SK-N-MC (cell line): ENCODE measurements at regions not wholly inside any gene's neighbourhood (a gene's known extent, or its start where the extent isn't known, plus 50 kb on each side); places are given as distances from the start of the nearest gene placed in this dataset.

Experiments used
- EZH2 ChIP-seq: fragments of 200-600 bp; sonication (generic); IDR thresholded peaks from one replicate; pipeline ENCODE4 v1.6.1; 2017; ENCODE audit warnings: antibody characterized with exemption
- FOXP2 ChIP-seq: optimal IDR thresholded peaks from 2 replicates; pipeline ENCODE3; 2011; ENCODE audit warnings: mild to moderate bottlenecking, moderate library complexity; ENCODE audit not compliant: insufficient read depth; ENCODE audit errors: extremely low read length, control extremely low read depth
- POLR2AphosphoS5 ChIP-seq: IDR thresholded peaks from 2 replicates; pipeline ENCODE4 v1.6.1; 2012; ENCODE audit warnings: mild to moderate bottlenecking, low read depth, low read length, borderline replicate concordance

DNA sequence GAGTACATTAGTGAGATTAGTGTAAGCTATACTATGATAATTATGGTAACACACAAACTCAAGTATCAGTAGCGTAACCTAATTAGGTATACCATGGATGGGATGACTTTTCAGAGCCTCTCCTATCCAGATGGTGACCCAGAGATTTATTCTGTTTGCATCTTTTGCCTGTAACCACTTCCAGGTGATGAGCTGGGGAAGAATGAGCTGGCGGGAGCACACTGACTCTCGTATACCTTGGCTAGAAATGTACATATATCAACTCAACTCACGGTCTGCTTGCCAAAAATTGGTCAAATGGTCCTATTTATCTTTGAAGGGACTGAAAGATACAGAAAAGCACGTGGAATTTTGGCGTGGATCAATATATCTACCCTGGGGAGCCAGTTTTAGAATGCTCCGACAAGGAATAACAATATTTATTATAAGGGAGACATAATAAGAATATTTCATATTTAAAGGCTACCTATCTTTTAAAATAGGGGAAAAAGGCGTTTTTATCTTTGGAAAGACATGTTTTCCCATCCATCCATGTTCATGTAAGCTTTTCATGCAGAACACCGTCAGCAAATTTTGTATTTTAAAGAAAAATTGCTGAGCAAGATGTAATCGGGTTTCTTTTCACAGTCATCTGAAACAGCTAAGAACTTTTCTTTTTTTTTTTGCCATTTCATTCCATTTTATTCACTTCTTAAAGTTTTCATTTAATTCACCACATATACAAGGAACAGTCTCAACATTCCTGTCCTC is 502.6 kb upstream of the CBLB start:
- TF ChIP-seq EZH2: no peak
- no peak for TF ChIP-seq POLR2AphosphoS5
- no peak for TF ChIP-seq FOXP2
